Left ventricle myocardium inferior (tissue), 1 donor: ENCODE measurements at regions not wholly inside any gene's neighbourhood (a gene's known extent, or its start where the extent isn't known, plus 50 kb on each side); places are given as distances from the start of the nearest gene placed in this dataset.

ENCODE experiments used
- DNase-seq: peaks from one replicate; pipeline ENCODE4 v3.0.0-alpha.2; 2020
- H3K27ac ChIP-seq: fragments of 200-600 bp; replicated peaks from 2 replicates; pipeline ENCODE4 v1.8.0; 2021
- H3K27me3 ChIP-seq: fragments of 200-600 bp; 2 replicates; pipeline ENCODE4 v1.8.0; 2021; ENCODE audit warnings: low read depth
- H3K36me3 ChIP-seq: fragments of 200-600 bp; 2 replicates; pipeline ENCODE4 v1.8.0; 2021
- H3K4me1 ChIP-seq: fragments of 200-600 bp; 2 replicates; pipeline ENCODE4 v1.8.0; 2021
- H3K4me3 ChIP-seq: fragments of 200-600 bp; 2 replicates; pipeline ENCODE4 v1.8.0; 2021; ENCODE audit warnings: mild to moderate bottlenecking, moderate library complexity
- H3K9me3 ChIP-seq: fragments of 200-600 bp; replicated peaks from 2 replicates; pipeline ENCODE4 v1.8.0; 2021
- intact Hi-C: fragments of 100-400 bp; cut with micrococcal nuclease; formaldehyde crosslinking; loops from one replicate; pipeline ENCODE4 v1.11.0; 2022
- TF ChIP-seq, protein P1 (sequence below): fragments of 200-600 bp; IDR thresholded peaks from 2 replicates; pipeline ENCODE4 v1.8.0; 2021; ENCODE audit warnings: antibody characterized with exemption, mild to moderate bottlenecking, borderline replicate concordance
- donor health status: DM: no; HTN: yes; CAD: no; lungs with severe emphysema.

DNA sequence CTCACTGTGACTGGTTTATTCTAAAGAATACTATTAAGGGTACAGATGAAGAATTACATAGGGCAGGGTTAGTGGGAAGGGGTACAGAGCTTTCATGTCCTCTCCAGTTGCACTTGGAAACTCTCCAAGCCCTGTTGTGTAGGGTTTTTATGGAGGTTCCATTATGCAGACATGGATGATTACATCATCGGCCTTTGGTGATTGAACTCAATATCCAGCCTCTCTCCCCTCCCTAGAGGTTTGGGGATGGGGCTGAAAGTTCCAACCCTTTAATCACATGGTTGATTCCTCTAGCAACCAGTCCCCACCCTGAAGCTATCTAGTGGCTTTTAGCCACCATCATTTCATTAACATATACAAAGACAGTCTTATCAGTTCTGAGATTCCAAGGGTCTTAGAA, 472.6 kb downstream of the BUD13 start:
- intact Hi-C loops, result no loop called here

DNA sequence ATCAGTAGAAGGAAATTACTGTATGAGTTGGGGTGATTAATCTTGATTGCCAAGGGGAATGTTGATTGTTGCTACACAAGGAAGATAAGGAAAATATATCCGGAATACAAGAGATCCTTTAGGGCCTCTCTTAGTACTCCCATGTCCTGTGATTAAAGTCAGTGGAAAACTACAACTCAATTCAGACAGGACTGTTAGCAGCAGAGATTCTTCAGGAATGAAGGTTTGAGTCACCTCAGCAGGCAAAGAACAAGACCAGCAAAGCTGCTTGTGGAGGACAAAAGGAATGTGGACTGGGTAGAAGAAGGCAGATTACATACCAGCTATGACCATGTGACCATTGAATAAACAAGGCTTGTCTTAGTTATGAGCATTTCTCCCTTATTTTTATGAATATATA, 478.2 kb downstream of the BUD13 start:
- intact Hi-C loops, result no loop called here
- Histone ChIP-seq H3K4me3 (no peak overlapping the region), H3K4me1 (peaks cover 4% of the 10 kb centered on the region), H3K27ac (no peak overlapping the region), H3K27me3 (no peaks in the 10 kb centered on the region), H3K36me3 (no peaks in the 10 kb centered on the region), H3K9me3 (peaks cover 14% of the 10 kb centered on the region)
- DNase-seq, result no peak
- TF ChIP-seq, protein P1, sequence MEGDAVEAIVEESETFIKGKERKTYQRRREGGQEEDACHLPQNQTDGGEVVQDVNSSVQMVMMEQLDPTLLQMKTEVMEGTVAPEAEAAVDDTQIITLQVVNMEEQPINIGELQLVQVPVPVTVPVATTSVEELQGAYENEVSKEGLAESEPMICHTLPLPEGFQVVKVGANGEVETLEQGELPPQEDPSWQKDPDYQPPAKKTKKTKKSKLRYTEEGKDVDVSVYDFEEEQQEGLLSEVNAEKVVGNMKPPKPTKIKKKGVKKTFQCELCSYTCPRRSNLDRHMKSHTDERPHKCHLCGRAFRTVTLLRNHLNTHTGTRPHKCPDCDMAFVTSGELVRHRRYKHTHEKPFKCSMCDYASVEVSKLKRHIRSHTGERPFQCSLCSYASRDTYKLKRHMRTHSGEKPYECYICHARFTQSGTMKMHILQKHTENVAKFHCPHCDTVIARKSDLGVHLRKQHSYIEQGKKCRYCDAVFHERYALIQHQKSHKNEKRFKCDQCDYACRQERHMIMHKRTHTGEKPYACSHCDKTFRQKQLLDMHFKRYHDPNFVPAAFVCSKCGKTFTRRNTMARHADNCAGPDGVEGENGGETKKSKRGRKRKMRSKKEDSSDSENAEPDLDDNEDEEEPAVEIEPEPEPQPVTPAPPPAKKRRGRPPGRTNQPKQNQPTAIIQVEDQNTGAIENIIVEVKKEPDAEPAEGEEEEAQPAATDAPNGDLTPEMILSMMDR, result no peak

More for the DNA sequence above, 472.6 kb downstream of the BUD13 start:
- Histone ChIP-seq H3K4me1 (no peaks in the 10 kb centered on the region), H3K9me3 (no peaks in the 10 kb centered on the region), H3K27ac (no peak overlapping the region), H3K27me3 (peaks cover 16% of the 10 kb centered on the region), H3K4me3 (no peak overlapping the region), H3K36me3 (no peaks in the 10 kb centered on the region)
- TF ChIP-seq, protein P1, result no peak
- DNase-seq, result no peak

DNA sequence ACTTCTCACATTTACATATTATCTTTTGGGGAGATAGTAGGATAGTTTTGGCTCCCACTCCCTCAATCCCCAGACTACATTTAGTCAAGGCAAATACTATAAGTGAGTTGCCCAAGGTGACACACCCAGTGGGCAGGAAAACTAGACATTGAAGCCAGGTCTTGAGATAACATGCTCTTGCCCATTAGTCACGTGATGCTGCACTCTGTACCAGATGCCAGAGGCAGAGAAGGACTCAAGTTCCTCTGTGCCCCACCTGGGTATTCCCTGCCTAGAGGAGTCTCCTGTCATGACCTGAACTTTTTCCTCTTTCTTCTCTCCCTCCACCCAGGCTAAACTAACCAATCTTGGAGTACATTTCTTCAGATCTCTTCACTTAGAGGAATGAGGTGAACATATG, 484.9 kb downstream of the BUD13 start:
- intact Hi-C loops, result no loop called here

DNA sequence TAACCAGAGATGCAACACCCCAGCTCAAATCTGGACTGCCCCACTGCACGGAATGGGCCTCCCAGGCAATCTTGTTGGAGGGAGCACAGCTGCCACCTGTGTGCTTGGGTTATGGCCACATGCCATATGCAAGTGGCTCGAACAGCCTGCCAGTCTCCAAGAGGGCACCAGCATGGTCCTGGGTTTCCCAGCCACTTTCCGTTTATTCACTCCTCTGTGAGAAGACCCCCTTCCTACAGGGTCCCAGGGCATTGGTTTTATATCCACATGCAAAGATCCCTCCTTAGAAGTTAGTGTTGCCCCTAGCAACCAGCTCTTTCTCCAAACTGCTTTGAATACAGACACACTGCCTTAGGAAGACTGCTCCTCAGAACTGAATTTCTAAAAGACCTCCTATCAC, 487.8 kb downstream of the BUD13 start:
- Histone ChIP-seq H3K36me3 (no peaks in the 10 kb centered on the region), H3K27ac (no peak overlapping the region), H3K9me3 (peaks cover 19% of the 10 kb centered on the region), H3K4me1 (no peaks in the 10 kb centered on the region), H3K4me3 (no peak overlapping the region), H3K27me3 (no peaks in the 10 kb centered on the region)
- DNase-seq, result no peak
- intact Hi-C loops, result no loop called here
- TF ChIP-seq, protein P1, result no peak

More for the DNA sequence above, 484.9 kb downstream of the BUD13 start:
- Histone ChIP-seq H3K9me3 (peaks cover 29% of the 10 kb centered on the region), H3K27ac (no peak overlapping the region), H3K36me3 (no peaks in the 10 kb centered on the region), H3K4me3 (no peak overlapping the region), H3K27me3 (no peaks in the 10 kb centered on the region), H3K4me1 (no peaks in the 10 kb centered on the region)
- no peak for DNase-seq
- TF ChIP-seq, protein P1, result no peak

DNA sequence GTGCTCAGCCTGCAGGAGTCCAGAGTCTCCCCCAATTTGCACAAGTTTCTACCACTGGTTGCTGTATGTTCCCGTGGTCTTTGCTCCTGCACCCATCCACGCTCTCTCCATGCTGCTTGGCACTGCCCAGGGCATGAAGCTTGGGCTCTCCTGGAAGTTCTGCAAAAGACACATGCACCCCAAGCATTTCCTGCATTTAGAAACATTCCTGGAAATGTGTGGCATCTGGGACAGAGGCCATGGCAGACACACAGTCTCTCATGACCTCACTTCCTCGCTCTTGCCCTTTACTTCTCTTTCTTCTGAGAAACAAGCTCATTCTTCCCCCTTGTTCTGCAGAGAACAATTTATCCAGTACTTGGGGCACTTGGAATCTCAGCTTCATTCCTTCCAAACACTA, 489.5 kb downstream of the BUD13 start:
- intact Hi-C loops, result no loop called here
- Histone ChIP-seq H3K27ac (no peak overlapping the region), H3K36me3 (no peaks in the 10 kb centered on the region), H3K27me3 (no peaks in the 10 kb centered on the region), H3K9me3 (peaks cover 2% of the 10 kb centered on the region), H3K4me1 (no peaks in the 10 kb centered on the region), H3K4me3 (no peak overlapping the region)
- no peak for DNase-seq
- TF ChIP-seq, protein P1, result no peak

DNA sequence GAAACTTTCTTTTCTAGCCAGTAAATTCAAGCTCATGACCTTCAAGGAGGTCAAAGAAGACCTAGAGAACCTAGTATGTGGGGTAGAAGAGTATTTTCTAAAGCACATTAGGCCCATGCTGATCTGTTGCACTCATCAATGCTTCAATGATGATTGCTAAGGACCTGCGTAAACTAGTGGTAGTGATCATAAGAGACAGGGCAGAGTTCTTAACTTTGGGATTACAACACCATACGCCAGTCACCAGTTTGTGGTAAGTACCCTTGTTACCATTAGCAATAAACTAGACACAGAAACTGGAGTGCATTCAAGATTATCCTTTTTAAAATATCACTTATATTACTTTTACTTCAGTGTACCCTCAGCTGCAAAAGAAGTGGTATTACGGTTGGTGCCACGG, 490.3 kb downstream of the BUD13 start:
- no peak overlapping the region for H3K4me3 ChIP-seq
- no peak overlapping the region for H3K27ac ChIP-seq
- H3K9me3 ChIP-seq, result no peaks in the 10 kb centered on the region
- H3K27me3 ChIP-seq, result no peaks in the 10 kb centered on the region
- no peak for DNase-seq
- no peaks in the 10 kb centered on the region for H3K4me1 ChIP-seq
- intact Hi-C loops, result no loop called here
- TF ChIP-seq, protein P1, result no peak
- H3K36me3 ChIP-seq, result no peaks in the 10 kb centered on the region
